GM12878 (cell line): ENCODE measurements at regions not wholly inside any gene's neighbourhood (a gene's known extent, or its start where the extent isn't known, plus 50 kb on each side); places are given as distances from the start of the nearest gene placed in this dataset.

Experiments
- ATAC-seq: fragments of 200-7000 bp; cut with Tn5 transposase; 3 replicates; pipeline ENCODE4 v1.9.1; 2020; ENCODE audit warnings: mild to moderate bottlenecking, moderate library complexity
- BruUV-seq: library from RNA; stranded (reverse); fragments of 400-500 nt; replicated peaks from 2 replicates; lab custom pipeline; 2021; lab: Mats Ljungman, UMichigan
- CTCF ChIA-PET: fragments of 300-600 bp; sonication (Branson Sonifier 250); formaldehyde crosslinking; extraction: SDS; loops from one replicate; lab custom pipeline; 2021; ENCODE audit warnings: inconsistent platforms; lab: Yijun Ruan, JAX
- POLR2A ChIA-PET: fragments of 350-600 bp; formaldehyde crosslinking; extraction: SDS; loops from one replicate; lab custom pipeline; 2021; ENCODE audit warnings: inconsistent platforms; lab: Charles Lee
- RAD21 ChIA-PET: fragments of 300-600 bp; sonication (Branson Sonifier 250); formaldehyde crosslinking; loops from one replicate; lab custom pipeline; 2023; ENCODE audit warnings: antibody characterized with exemption; ENCODE audit not compliant: unreplicated experiment; lab: Charles Lee
- SMC1A ChIA-PET: fragments of 300-600 bp; sonication (Branson Sonifier 250); formaldehyde crosslinking; loops from one replicate; lab custom pipeline; 2023; ENCODE audit not compliant: unreplicated experiment, uncharacterized antibody; lab: Charles Lee
- DNase-seq: peaks from one replicate; pipeline ENCODE4 v3.0.0-alpha.2; 2011; ENCODE audit warnings: low read depth, low spot score
- FAIRE-seq: peaks from 3 replicates; lab custom pipeline; 2011; peaks lifted over from hg19 to GRCh38; lab: Jason Lieb, UNC
- H2AFZ ChIP-seq: 2 replicates; pipeline ENCODE4 v1.6.0; 2011; ENCODE audit warnings: low read depth, low read length, control low read depth; ENCODE audit not compliant: control insufficient read depth
- H3K27ac ChIP-seq: 2 replicates; pipeline ENCODE4 v1.5.1; 2011; ENCODE audit warnings: control low read depth; ENCODE audit not compliant: control insufficient read depth, insufficient read depth
- H3K27me3 ChIP-seq, 2 experiments: replicated peaks in 1 of 2; 2 replicates each; pipeline versions ENCODE4 v1.6.0 to v1.6.1; 2011; ENCODE audit warnings: low read length in 1 of 2; ENCODE audit not compliant: control insufficient read depth in 2 of 2, insufficient read depth in 2 of 2
- H3K36me3 ChIP-seq, 2 experiments: 2 replicates each; pipeline ENCODE4 v1.5.1; 2011; ENCODE audit warnings: low read length in 1 of 2; ENCODE audit not compliant: control insufficient read depth in 2 of 2, insufficient read depth in 2 of 2
- H3K4me1 ChIP-seq: 2 replicates; pipeline ENCODE4 v1.6.1; 2011; ENCODE audit warnings: mild to moderate bottlenecking, low read length, moderate library complexity, mixed read lengths; ENCODE audit not compliant: control insufficient read depth, insufficient read depth
- H3K4me2 ChIP-seq: 2 replicates; pipeline ENCODE4 v1.6.0; 2011; ENCODE audit warnings: control low read depth; ENCODE audit not compliant: control insufficient read depth, insufficient read depth
- H3K4me3 ChIP-seq: fragments of 200-600 bp; sonication (generic); 2 replicates; pipeline ENCODE4 v1.5.1; 2016
- H3K79me2 ChIP-seq: 2 replicates; pipeline ENCODE4 v1.6.0; 2011; ENCODE audit warnings: low read length; ENCODE audit not compliant: control insufficient read depth, insufficient read depth
- H3K9ac ChIP-seq: 2 replicates; pipeline ENCODE4 v1.8.0; 2011; ENCODE audit warnings: low read length, control low read depth, mixed read lengths; ENCODE audit not compliant: control insufficient read depth, insufficient read depth
- H3K9me3 ChIP-seq: replicated peaks from 3 replicates; pipeline ENCODE4 v1.5.1; 2011; ENCODE audit warnings: mild to moderate bottlenecking, low read length; ENCODE audit not compliant: control insufficient read depth, insufficient read depth
- H4K20me1 ChIP-seq: 2 replicates; pipeline ENCODE4 v1.6.0; 2011; ENCODE audit not compliant: control insufficient read depth, insufficient read depth
- ATF7 ChIP-seq: fragments of 450-650 bp; IDR thresholded peaks from 2 replicates; pipeline ENCODE4 v1.6.1; 2016; ENCODE audit warnings: low read depth, mild to moderate bottlenecking
- BRCA1 ChIP-seq: IDR thresholded peaks from 2 replicates; pipeline ENCODE4 v1.6.1; 2011; ENCODE audit warnings: low read depth, low read length, improper control_type of control experiment
- E4F1 ChIP-seq: fragments of 450-650 bp; IDR thresholded peaks from 2 replicates; pipeline ENCODE4 v1.6.1; 2018; ENCODE audit warnings: borderline replicate concordance, mild to moderate bottlenecking; ENCODE audit not compliant: partially characterized antibody
- JUND ChIP-seq: IDR thresholded peaks from 2 replicates; pipeline ENCODE4 v1.6.1; 2012; ENCODE audit warnings: low read depth, mild to moderate bottlenecking, low read length, improper control_type of control experiment, moderate library complexity
- LARP7 ChIP-seq: fragments of 450-650 bp; IDR thresholded peaks from 2 replicates; pipeline ENCODE4 v1.6.1; 2017; ENCODE audit warnings: mild to moderate bottlenecking
- MEF2A ChIP-seq: IDR thresholded peaks from 2 replicates; pipeline ENCODE4 v1.6.1; 2011; ENCODE audit warnings: low read depth, mild to moderate bottlenecking, low read length, moderate library complexity; ENCODE audit not compliant: insufficient read depth
- MTA3 ChIP-seq: IDR thresholded peaks from 2 replicates; pipeline ENCODE4 v1.6.1; 2012; ENCODE audit warnings: low read length, inconsistent platforms, borderline replicate concordance
- NFXL1 ChIP-seq: fragments of 450-650 bp; IDR thresholded peaks from 2 replicates; pipeline ENCODE4 v1.6.1; 2017; ENCODE audit warnings: antibody characterized with exemption, mild to moderate bottlenecking, borderline replicate concordance
- NR2F1 ChIP-seq: fragments of 450-650 bp; conservative IDR thresholded peaks from 2 replicates; pipeline ENCODE4 v1.6.1; 2017; ENCODE audit warnings: mild to moderate bottlenecking
- RCOR1 ChIP-seq: conservative IDR thresholded peaks from 2 replicates; pipeline ENCODE4 v1.6.1; 2012; ENCODE audit warnings: low read depth, low read length, improper control_type of control experiment
- RUNX3 ChIP-seq: IDR thresholded peaks from 2 replicates; pipeline ENCODE4 v1.6.1; 2012; ENCODE audit warnings: low read length, inconsistent platforms
- STAT1 ChIP-seq: fragments of 450-650 bp; conservative IDR thresholded peaks from 2 replicates; pipeline ENCODE4 v1.6.1; 2014; ENCODE audit warnings: antibody characterized with exemption, mild to moderate bottlenecking
- WRNIP1 ChIP-seq: IDR thresholded peaks from 2 replicates; pipeline ENCODE4 v1.6.1; 2011; ENCODE audit warnings: low read depth, low read length, improper control_type of control experiment, borderline replicate concordance
- WGBS: methylation state at CpG from one replicate; pipeline ENCODE4 v1.1.6; 2016; ENCODE audit warnings: low lambda C conversion rate; ENCODE audit not compliant: insufficient replicate concordance, insufficient coverage; ENCODE audit errors: missing lambda C conversion rate; 5-methylcytosine and 5-hydroxymethylcytosine counted together
- in situ Hi-C: fragments of 300-500 bp; cut with MboI; formaldehyde crosslinking; loops from 9 replicates; pipeline ENCODE4 v1.14.3; 2018; ENCODE audit warnings: mixed read lengths
- intact Hi-C: fragments of 100-400 bp; cut with micrococcal nuclease; formaldehyde crosslinking; loops from one replicate; pipeline ENCODE4 v1.14.2; 2022; ENCODE audit not compliant: unreplicated experiment
- TF ChIP-seq, protein P1 (sequence below): fragments of 450-650 bp; conservative IDR thresholded peaks from 2 replicates; pipeline ENCODE4 v1.6.1; 2017; ENCODE audit warnings: mild to moderate bottlenecking, moderate library complexity
- TF ChIP-seq, protein P2 (sequence below): fragments of 450-650 bp; IDR thresholded peaks from 2 replicates; pipeline ENCODE4 v1.6.1; 2014; ENCODE audit warnings: mild to moderate bottlenecking

- ChIA-PET SMC1A (no interaction called here), POLR2A (no interaction called here), RAD21 (no interaction called here), CTCF (no interaction called here)
- no peak overlapping the region for H3K4me3 ChIP-seq
- intact Hi-C loops (no loop called here), in situ Hi-C loops (no loop called here)
- H3K79me2 ChIP-seq, result no peaks in the 10 kb centered on the region
- no peak for DNase-seq
- no peaks in the 10 kb centered on the region for H3K4me1 ChIP-seq
- TF ChIP-seq MEF2A (no peak), NR2F1 (no peak), STAT1 (no peak), LARP7 (no peak), NFXL1 (no peak), WRNIP1 (no peak), E4F1 (no peak), JUND (no peak), RCOR1 (no peak), ATF7 (no peak), MTA3 (no peak), RUNX3 (no peak), BRCA1 (no peak)
- TF ChIP-seq, protein P1, sequence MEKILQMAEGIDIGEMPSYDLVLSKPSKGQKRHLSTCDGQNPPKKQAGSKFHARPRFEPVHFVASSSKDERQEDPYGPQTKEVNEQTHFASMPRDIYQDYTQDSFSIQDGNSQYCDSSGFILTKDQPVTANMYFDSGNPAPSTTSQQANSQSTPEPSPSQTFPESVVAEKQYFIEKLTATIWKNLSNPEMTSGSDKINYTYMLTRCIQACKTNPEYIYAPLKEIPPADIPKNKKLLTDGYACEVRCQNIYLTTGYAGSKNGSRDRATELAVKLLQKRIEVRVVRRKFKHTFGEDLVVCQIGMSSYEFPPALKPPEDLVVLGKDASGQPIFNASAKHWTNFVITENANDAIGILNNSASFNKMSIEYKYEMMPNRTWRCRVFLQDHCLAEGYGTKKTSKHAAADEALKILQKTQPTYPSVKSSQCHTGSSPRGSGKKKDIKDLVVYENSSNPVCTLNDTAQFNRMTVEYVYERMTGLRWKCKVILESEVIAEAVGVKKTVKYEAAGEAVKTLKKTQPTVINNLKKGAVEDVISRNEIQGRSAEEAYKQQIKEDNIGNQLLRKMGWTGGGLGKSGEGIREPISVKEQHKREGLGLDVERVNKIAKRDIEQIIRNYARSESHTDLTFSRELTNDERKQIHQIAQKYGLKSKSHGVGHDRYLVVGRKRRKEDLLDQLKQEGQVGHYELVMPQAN, result no peak
- TF ChIP-seq, protein P2, sequence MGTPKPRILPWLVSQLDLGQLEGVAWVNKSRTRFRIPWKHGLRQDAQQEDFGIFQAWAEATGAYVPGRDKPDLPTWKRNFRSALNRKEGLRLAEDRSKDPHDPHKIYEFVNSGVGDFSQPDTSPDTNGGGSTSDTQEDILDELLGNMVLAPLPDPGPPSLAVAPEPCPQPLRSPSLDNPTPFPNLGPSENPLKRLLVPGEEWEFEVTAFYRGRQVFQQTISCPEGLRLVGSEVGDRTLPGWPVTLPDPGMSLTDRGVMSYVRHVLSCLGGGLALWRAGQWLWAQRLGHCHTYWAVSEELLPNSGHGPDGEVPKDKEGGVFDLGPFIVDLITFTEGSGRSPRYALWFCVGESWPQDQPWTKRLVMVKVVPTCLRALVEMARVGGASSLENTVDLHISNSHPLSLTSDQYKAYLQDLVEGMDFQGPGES, result no peak
- BruUV-seq, result no TSS peak
- H3K9me3 ChIP-seq, result no peaks in the 10 kb centered on the region
- FAIRE-seq, result no peak
- no peak for ATAC-seq
- H2AFZ ChIP-seq, result no peak overlapping the region
- no peaks in the 10 kb centered on the region for H3K36me3 ChIP-seq
- no peaks in the 10 kb centered on the region for H4K20me1 ChIP-seq
- WGBS, result 23% methylated on average over 4 of the region's 4 CpGs
- no peak overlapping the region for H3K9ac ChIP-seq
- no peak overlapping the region for H3K27ac ChIP-seq
- H3K4me2 ChIP-seq, result no peak overlapping the region
- peaks cover 1 to 3% of the 10 kb centered on the region in 2 experiments for H3K27me3 ChIP-seq
Observed at GRCh38 chr2:29974086-29974485, 52.7 kb upstream of the ALK start.
